Neural cell (in vitro differentiated cells): ENCODE measurements at regions not wholly inside any gene's neighbourhood (a gene's known extent, or its start where the extent isn't known, plus 50 kb on each side); places are given as distances from the start of the nearest gene placed in this dataset.

Experiments
- H2AFZ ChIP-seq: fragments of 200-600, 300-800 bp; sonication (generic), shearing (Covaris generic); 2 replicates; pipeline ENCODE4 v1.6.0; 2014; ENCODE audit warnings: low read depth, mild to moderate bottlenecking, antibody characterized with exemption, low read length, moderate library complexity
- H3F3A ChIP-seq: fragments of 200-600 bp; shearing (Covaris generic); 2 replicates; pipeline ENCODE4 v1.6.1; 2016; ENCODE audit warnings: mild to moderate bottlenecking, moderate library complexity, mixed read lengths, antibody characterized with exemption, low read length; ENCODE audit not compliant: insufficient read depth, poor library complexity, severe bottlenecking
- H3K27ac ChIP-seq: fragments of 200-600, 300-800 bp; sonication (generic), shearing (Covaris generic); 2 replicates; pipeline ENCODE4 v1.5.1; 2014; ENCODE audit warnings: mild to moderate bottlenecking, low read length, moderate library complexity
- H3K27me3 ChIP-seq: fragments of 300-800, 200-600 bp; sonication (generic), shearing (Covaris generic); 2 replicates; pipeline ENCODE4 v1.6.0; 2014; ENCODE audit warnings: mild to moderate bottlenecking, low read depth, low read length, moderate library complexity; ENCODE audit not compliant: insufficient read depth
- H3K36me3 ChIP-seq: fragments of 300-800, 200-600 bp; sonication (generic), shearing (Covaris generic); 2 replicates; pipeline ENCODE4 v1.5.1; 2014; ENCODE audit warnings: mild to moderate bottlenecking, antibody characterized with exemption, low read length, moderate library complexity; ENCODE audit not compliant: insufficient read depth
- H3K4me2 ChIP-seq: fragments of 300-800, 200-600 bp; sonication (generic), shearing (Covaris generic); 2 replicates; pipeline ENCODE4 v1.6.0; 2014; ENCODE audit warnings: mild to moderate bottlenecking, low read length
- H3K4me3 ChIP-seq: fragments of 300-800, 200-600 bp; sonication (generic), shearing (Covaris generic); 2 replicates; pipeline ENCODE4 v1.5.1; 2014; ENCODE audit warnings: mild to moderate bottlenecking, low read length, moderate library complexity
- H3K79me2 ChIP-seq: fragments of 200-600 bp; shearing (Covaris generic); replicated peaks from 2 replicates; pipeline ENCODE4 v1.6.0; 2014; ENCODE audit warnings: mild to moderate bottlenecking, low read length, moderate library complexity; ENCODE audit not compliant: insufficient read depth
- H3K9ac ChIP-seq: fragments of 300-800, 200-600 bp; sonication (generic), shearing (Covaris generic); 2 replicates; pipeline ENCODE4 v1.6.1; 2016; ENCODE audit warnings: mild to moderate bottlenecking, low read length, mixed read lengths
- H3K9me2 ChIP-seq: fragments of 200-600 bp; shearing (Covaris generic); 2 replicates; pipeline ENCODE4 v1.6.1; 2016; ENCODE audit warnings: mild to moderate bottlenecking, low read length, mixed read lengths; ENCODE audit not compliant: insufficient read depth
- H3K9me3 ChIP-seq: fragments of 200-600, 300-800 bp; sonication (generic), shearing (Covaris generic); 2 replicates; pipeline ENCODE4 v1.6.1; 2016; ENCODE audit warnings: mild to moderate bottlenecking, mixed run types, low read length, moderate library complexity, mixed read lengths
- H4K20me1 ChIP-seq: fragments of 200-600 bp; shearing (Covaris generic); 2 replicates; pipeline ENCODE4 v1.6.1; 2016; ENCODE audit warnings: mild to moderate bottlenecking, mixed run types; ENCODE audit not compliant: insufficient read depth
- EP300 ChIP-seq: fragments of 450-650 bp; conservative IDR thresholded peaks from 2 replicates; pipeline ENCODE4 v1.6.1; 2014; ENCODE audit warnings: antibody characterized with exemption, mild to moderate bottlenecking, moderate library complexity; ENCODE audit not compliant: poor library complexity, severe bottlenecking
- EZH2 ChIP-seq: fragments of 200-600, 300-800 bp; shearing (Covaris generic), sonication (generic); IDR thresholded peaks from 2 replicates; pipeline ENCODE4 v1.6.1; 2014; ENCODE audit warnings: antibody characterized with exemption, low read length, borderline replicate concordance, mild to moderate bottlenecking; ENCODE audit not compliant: insufficient read depth, poor library complexity, severe bottlenecking
- MXI1 ChIP-seq: fragments of 450-650 bp; conservative IDR thresholded peaks from 2 replicates; pipeline ENCODE4 v1.6.1; 2014; ENCODE audit warnings: antibody characterized with exemption, mild to moderate bottlenecking; ENCODE audit not compliant: poor library complexity, severe bottlenecking
- POLR2AphosphoS5 ChIP-seq: IDR thresholded peaks from 2 replicates; pipeline ENCODE4 v1.6.1; 2012
- RAD21 ChIP-seq: fragments of 450-650 bp; conservative IDR thresholded peaks from 2 replicates; pipeline ENCODE4 v1.6.1; 2014; ENCODE audit warnings: antibody characterized with exemption, mild to moderate bottlenecking, moderate library complexity
- SMC3 ChIP-seq: fragments of 450-650 bp; conservative IDR thresholded peaks from 2 replicates; pipeline ENCODE4 v1.6.1; 2014; ENCODE audit warnings: antibody characterized with exemption, mild to moderate bottlenecking, moderate library complexity; ENCODE audit not compliant: poor library complexity
- TAF1 ChIP-seq: IDR thresholded peaks from 2 replicates; pipeline ENCODE4 v1.6.1; 2012; ENCODE audit warnings: low read depth
- TF ChIP-seq, protein P1 (sequence below): IDR thresholded peaks from 2 replicates; pipeline ENCODE4 v1.6.1; 2012; ENCODE audit warnings: borderline replicate concordance
- TF ChIP-seq, protein P2 (sequence below): fragments of 450-650 bp; IDR thresholded peaks from 2 replicates; pipeline ENCODE4 v1.5.1; 2014; ENCODE audit warnings: antibody characterized with exemption, mild to moderate bottlenecking, moderate library complexity; ENCODE audit not compliant: poor library complexity, severe bottlenecking

DNA sequence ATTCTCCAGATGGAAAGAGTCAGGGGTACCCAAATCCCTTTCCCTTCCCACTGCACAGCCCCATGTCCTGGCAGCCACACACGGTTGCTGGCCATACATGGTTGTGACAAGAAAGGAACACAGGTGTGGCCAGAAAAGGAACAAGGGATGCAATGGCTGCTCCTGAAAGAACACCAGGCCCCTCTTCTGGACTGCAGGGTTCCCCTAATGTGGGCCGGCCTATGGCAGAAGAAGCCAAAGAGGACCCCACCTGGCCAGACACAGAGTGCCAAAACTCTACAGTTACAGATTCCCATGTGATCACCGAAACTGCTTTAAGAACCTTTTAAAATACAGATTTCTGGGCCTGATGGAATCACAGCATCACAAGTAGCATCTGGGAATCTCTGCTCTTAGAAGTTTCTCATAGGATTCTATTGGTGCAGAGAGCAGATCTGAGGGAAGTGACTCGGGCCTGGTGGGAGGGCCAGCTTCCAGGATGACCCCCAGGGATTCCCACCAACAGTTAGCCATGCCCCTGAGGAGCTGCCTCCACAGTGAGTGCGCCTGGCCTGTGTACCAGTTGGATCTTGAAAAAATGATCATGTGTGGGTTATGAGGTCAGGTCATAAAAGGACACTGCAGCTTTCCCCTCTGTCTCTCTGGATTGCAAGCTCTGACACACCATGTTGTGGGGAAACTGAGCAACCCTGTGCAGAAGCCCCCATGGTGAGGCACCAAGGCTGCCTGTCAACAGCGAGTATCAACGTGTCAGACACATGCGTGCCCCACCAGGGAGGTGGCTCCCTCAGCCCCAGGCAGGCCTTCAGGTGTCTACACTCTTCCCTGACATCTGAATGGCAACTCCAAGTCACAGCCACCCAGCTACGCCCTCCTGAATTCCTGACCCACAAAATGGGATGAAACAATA lies 89.6 kb upstream of the LANCL2 start:
- Histone ChIP-seq H3K27me3 (no peaks in the 10 kb centered on the region), H3F3A (no peaks in the 10 kb centered on the region), H3K27ac (no peak overlapping the region), H3K4me2 (no peak overlapping the region), H3K9ac (no peak overlapping the region), H3K36me3 (no peaks in the 10 kb centered on the region), H3K79me2 (no peaks in the 10 kb centered on the region), H4K20me1 (no peaks in the 10 kb centered on the region), H3K9me3 (no peaks in the 10 kb centered on the region), H3K9me2 (no peaks in the 10 kb centered on the region), H3K4me3 (no peak overlapping the region), H2AFZ (no peak overlapping the region)
- TF ChIP-seq, protein P1, sequence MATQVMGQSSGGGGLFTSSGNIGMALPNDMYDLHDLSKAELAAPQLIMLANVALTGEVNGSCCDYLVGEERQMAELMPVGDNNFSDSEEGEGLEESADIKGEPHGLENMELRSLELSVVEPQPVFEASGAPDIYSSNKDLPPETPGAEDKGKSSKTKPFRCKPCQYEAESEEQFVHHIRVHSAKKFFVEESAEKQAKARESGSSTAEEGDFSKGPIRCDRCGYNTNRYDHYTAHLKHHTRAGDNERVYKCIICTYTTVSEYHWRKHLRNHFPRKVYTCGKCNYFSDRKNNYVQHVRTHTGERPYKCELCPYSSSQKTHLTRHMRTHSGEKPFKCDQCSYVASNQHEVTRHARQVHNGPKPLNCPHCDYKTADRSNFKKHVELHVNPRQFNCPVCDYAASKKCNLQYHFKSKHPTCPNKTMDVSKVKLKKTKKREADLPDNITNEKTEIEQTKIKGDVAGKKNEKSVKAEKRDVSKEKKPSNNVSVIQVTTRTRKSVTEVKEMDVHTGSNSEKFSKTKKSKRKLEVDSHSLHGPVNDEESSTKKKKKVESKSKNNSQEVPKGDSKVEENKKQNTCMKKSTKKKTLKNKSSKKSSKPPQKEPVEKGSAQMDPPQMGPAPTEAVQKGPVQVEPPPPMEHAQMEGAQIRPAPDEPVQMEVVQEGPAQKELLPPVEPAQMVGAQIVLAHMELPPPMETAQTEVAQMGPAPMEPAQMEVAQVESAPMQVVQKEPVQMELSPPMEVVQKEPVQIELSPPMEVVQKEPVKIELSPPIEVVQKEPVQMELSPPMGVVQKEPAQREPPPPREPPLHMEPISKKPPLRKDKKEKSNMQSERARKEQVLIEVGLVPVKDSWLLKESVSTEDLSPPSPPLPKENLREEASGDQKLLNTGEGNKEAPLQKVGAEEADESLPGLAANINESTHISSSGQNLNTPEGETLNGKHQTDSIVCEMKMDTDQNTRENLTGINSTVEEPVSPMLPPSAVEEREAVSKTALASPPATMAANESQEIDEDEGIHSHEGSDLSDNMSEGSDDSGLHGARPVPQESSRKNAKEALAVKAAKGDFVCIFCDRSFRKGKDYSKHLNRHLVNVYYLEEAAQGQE: no peak
- TF ChIP-seq EP300 (no peak), POLR2AphosphoS5 (no peak), MXI1 (no peak), RAD21 (no peak), TAF1 (no peak), EZH2 (no peak), SMC3 (no peak)
- TF ChIP-seq, protein P2, sequence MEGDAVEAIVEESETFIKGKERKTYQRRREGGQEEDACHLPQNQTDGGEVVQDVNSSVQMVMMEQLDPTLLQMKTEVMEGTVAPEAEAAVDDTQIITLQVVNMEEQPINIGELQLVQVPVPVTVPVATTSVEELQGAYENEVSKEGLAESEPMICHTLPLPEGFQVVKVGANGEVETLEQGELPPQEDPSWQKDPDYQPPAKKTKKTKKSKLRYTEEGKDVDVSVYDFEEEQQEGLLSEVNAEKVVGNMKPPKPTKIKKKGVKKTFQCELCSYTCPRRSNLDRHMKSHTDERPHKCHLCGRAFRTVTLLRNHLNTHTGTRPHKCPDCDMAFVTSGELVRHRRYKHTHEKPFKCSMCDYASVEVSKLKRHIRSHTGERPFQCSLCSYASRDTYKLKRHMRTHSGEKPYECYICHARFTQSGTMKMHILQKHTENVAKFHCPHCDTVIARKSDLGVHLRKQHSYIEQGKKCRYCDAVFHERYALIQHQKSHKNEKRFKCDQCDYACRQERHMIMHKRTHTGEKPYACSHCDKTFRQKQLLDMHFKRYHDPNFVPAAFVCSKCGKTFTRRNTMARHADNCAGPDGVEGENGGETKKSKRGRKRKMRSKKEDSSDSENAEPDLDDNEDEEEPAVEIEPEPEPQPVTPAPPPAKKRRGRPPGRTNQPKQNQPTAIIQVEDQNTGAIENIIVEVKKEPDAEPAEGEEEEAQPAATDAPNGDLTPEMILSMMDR: no peak

DNA sequence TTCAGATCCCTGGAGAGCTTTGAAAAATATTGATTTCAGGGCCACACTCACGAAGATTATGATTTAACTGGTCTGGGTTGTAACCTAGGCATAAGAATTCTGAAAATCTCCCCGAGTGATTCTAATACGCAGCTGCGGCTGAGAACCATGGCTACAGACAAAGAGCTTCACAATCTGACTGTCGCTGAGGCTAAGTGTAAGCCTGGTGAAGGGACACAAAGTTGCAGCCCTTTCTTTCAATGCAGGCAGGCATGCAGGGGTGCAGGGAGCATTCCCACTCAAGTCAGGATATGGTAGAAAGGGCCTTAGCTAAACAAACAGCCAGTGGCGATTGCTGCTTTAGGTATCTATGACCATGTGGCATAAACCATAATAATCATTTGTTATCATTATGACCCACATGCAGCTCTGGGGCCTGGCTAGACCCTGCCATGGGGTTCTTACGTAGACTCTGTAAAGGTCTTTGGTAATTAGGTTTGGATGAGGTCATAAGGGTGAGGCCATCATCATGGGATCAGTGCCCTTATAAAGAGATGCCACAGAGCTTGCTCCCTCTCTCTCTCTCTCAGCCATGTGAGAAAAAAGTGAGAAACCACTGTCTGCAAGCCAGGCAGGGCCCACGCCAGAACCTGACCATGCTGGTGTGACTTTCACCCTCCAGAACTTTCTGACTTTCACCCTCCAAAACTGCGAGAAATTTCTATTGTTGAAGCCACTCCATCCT lies 88.4 kb upstream of the LANCL2 start:
- H2AFZ ChIP-seq: no peak overlapping the region
- TF ChIP-seq, protein P1: no peak

More for the DNA sequence above, 88.4 kb upstream of the LANCL2 start:
- Histone ChIP-seq H3K36me3 (no peaks in the 10 kb centered on the region), H3K27ac (no peak overlapping the region), H3K4me2 (no peak overlapping the region), H3K9ac (no peak overlapping the region), H3K9me3 (no peaks in the 10 kb centered on the region), H3K27me3 (no peaks in the 10 kb centered on the region), H3F3A (no peaks in the 10 kb centered on the region), H4K20me1 (no peaks in the 10 kb centered on the region), H3K79me2 (no peaks in the 10 kb centered on the region), H3K9me2 (no peaks in the 10 kb centered on the region), H3K4me3 (no peak overlapping the region)
